ENCODE measurements at regions not wholly inside any gene's neighbourhood (a gene's known extent, or its start where the extent isn't known, plus 50 kb on each side); places are given as distances from the start of the nearest gene placed in this dataset.

DNA sequence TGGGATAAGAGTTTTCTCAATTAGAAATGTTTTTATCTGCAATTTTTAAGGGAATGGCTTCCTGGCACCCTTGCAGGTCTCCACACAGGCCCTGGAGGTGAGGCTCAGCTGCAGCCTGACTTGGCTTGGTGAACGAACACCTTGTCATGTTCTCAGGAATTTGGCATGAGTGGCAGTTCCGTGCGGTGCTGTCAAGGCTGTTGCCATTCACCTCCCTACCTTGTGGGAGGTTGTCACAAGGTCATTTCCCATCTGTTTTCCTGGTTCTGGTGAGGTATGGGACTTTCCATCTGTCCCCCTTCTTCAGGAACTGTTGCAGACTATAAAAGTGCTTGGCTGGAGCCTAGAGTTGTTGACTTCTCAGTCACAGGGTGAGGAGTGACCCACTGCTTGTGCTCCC is 82.9 kb downstream of the ELOVL4 start:
- H3K9me3 Mint-ChIP-seq = no peaks in the 10 kb centered on the region
- peaks cover 15% of the 10 kb centered on the region for H3K4me1 Mint-ChIP-seq
- H3K36me3 Mint-ChIP-seq (ENCODE audit: low read depth) = no peaks in the 10 kb centered on the region
- TF ChIP-seq, protein P1, sequence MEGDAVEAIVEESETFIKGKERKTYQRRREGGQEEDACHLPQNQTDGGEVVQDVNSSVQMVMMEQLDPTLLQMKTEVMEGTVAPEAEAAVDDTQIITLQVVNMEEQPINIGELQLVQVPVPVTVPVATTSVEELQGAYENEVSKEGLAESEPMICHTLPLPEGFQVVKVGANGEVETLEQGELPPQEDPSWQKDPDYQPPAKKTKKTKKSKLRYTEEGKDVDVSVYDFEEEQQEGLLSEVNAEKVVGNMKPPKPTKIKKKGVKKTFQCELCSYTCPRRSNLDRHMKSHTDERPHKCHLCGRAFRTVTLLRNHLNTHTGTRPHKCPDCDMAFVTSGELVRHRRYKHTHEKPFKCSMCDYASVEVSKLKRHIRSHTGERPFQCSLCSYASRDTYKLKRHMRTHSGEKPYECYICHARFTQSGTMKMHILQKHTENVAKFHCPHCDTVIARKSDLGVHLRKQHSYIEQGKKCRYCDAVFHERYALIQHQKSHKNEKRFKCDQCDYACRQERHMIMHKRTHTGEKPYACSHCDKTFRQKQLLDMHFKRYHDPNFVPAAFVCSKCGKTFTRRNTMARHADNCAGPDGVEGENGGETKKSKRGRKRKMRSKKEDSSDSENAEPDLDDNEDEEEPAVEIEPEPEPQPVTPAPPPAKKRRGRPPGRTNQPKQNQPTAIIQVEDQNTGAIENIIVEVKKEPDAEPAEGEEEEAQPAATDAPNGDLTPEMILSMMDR (IDR thresholded peaks at IDR 0.05) = no peak
- peaks cover 10% of the 10 kb centered on the region for H3K27me3 Mint-ChIP-seq (ENCODE audit: low read depth, poor library complexity)
- no peak overlapping the region for H3K27ac Mint-ChIP-seq
- H3K4me3 Mint-ChIP-seq = no peak overlapping the region
- DNase-seq = no peak

DNA sequence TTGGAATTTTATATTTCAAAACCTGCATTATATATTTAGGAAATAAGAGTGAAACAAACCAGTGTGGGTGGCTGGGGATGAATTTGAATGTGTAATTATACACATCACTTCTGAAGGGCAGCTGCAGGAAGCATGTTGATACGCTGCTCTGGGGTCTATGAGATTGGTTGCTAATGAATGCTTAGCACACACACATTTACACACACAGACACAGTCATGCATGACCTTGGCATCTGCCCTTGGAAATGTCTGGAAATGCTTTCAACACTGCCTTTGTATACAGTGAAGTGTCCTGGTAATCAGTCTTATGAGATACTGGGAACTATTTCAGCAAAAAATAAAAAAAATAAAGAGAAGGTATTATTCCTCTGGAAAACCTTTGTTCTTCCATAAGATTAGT is 83.4 kb downstream of the ELOVL4 start:
- H3K9me3 Mint-ChIP-seq = no peaks in the 10 kb centered on the region

DNA sequence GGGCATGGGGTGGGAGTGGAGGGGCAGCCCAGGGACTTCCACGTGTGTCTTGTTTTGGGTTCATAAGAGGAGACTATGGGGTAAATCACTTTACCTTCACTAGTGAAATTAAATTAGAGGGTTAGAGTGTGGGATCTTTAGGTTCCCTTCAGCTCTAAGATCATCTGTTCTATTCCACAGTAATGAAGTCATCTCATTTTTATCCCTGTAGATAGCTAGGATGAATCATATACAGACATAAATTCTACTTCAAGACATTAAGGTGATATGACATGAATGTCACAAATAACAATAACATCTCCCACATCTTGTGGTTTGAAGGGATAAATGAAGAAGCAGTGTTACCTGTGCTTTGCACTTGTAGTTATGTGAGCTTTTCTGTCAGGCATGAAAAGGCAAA is 83.8 kb downstream of the ELOVL4 start:
- Mint-ChIP-seq H3K36me3 (ENCODE audit: low read depth) (no peaks in the 10 kb centered on the region), H3K4me1 (peaks cover 7% of the 10 kb centered on the region), H3K27ac (no peak overlapping the region), H3K4me3 (no peak overlapping the region), H3K27me3 (ENCODE audit: low read depth, poor library complexity) (peaks cover 9% of the 10 kb centered on the region), H3K9me3 (no peaks in the 10 kb centered on the region)
- TF ChIP-seq, protein P1 (IDR thresholded peaks at IDR 0.05) = no peak
- DNase-seq = no peak

More for the DNA sequence above, 83.4 kb downstream of the ELOVL4 start:
- Mint-ChIP-seq H3K4me1 (peaks cover 11% of the 10 kb centered on the region), H3K36me3 (ENCODE audit: low read depth) (no peaks in the 10 kb centered on the region), H3K27me3 (ENCODE audit: low read depth, poor library complexity) (peaks cover 9% of the 10 kb centered on the region), H3K4me3 (no peak overlapping the region), H3K27ac (no peak overlapping the region)
- TF ChIP-seq, protein P1 (IDR thresholded peaks at IDR 0.05) = no peak
- DNase-seq = no peak

DNA sequence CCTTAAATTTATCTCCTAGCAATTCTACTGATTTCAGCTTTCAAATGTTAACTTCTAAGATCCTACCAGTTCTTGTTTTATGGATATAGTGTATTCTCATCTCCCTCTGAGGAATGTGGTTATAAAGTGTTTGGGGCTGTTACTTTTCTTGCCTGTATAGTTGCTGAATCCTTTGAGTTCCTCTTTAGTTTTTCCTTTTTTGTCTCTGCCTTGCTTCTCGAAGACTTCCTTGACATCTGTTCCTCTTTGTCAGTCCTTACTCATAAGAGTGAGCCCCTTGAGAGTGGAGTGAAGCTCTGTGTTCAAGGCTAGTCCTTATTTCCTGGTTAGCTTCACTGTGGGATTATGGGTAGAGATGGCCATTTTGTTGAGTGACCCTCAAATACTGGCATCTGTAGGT is 84.6 kb downstream of the ELOVL4 start:
- Mint-ChIP-seq H3K36me3 (ENCODE audit: low read depth) (no peaks in the 10 kb centered on the region), H3K27ac (no peak overlapping the region), H3K9me3 (no peaks in the 10 kb centered on the region), H3K27me3 (ENCODE audit: low read depth, poor library complexity) (peaks cover 5% of the 10 kb centered on the region), H3K4me1 (no peaks in the 10 kb centered on the region), H3K4me3 (no peak overlapping the region)
- no peak for DNase-seq
- TF ChIP-seq, protein P1 (IDR thresholded peaks at IDR 0.05) = no peak

DNA sequence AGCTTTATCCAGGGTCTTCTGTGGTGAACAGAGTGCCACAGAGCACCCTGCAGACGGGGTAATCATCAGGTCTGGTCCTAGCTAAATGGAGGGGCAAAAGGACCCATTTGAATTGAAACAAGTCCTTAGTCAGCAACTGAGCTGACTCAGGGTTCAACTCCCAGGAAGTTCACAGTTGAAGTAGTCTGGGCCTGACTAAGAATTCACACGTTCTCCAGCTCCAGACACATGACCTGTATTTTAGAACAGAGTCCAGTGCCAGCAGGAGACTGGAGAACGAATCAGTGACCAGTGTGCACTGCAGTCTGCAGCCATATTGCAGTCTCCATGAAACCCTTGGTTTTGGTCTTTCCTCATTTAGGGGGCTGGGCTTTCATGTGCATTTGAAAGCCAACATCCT is 85.2 kb downstream of the ELOVL4 start:
- no peak for DNase-seq
- Mint-ChIP-seq H3K4me1 (no peaks in the 10 kb centered on the region), H3K27ac (no peak overlapping the region), H3K27me3 (ENCODE audit: low read depth, poor library complexity) (peaks cover 5% of the 10 kb centered on the region), H3K4me3 (no peak overlapping the region), H3K9me3 (no peaks in the 10 kb centered on the region), H3K36me3 (ENCODE audit: low read depth) (no peaks in the 10 kb centered on the region)
- TF ChIP-seq, protein P1 (IDR thresholded peaks at IDR 0.05) = no peak

DNA sequence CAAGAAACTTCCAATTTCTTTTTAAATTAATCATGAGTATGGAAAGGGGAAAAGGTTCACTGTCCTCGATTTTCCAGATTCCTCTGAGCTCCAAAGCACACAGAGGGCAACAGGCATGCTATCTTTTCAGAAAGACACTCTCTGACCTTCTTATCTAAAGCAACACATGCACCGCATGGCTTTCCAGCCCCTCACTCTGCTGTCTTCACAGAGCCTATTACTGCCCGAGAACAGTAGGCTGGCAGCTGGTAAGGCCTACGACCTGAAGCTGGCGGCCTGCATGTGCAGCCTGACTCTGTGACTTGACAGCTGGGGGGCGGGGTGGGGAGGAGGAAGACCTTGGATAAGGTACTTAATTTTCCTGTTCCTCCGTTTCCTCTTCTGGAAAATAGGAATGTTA is 86.3 kb downstream of the ELOVL4 start:
- no peaks in the 10 kb centered on the region for H3K9me3 Mint-ChIP-seq
- TF ChIP-seq, protein P1 (IDR thresholded peaks at IDR 0.05) = no peak
- no peak overlapping the region for H3K4me3 Mint-ChIP-seq
- no peaks in the 10 kb centered on the region for H3K4me1 Mint-ChIP-seq
- no peak overlapping the region for H3K27ac Mint-ChIP-seq
- peaks cover 5% of the 10 kb centered on the region for H3K27me3 Mint-ChIP-seq (ENCODE audit: low read depth, poor library complexity)
- DNase-seq = no peak
- no peaks in the 10 kb centered on the region for H3K36me3 Mint-ChIP-seq (ENCODE audit: low read depth)
